ENCODE measurements at regions not wholly inside any gene's neighbourhood (a gene's known extent, or its start where the extent isn't known, plus 50 kb on each side); places are given as distances from the start of the nearest gene placed in this dataset.

DNA sequence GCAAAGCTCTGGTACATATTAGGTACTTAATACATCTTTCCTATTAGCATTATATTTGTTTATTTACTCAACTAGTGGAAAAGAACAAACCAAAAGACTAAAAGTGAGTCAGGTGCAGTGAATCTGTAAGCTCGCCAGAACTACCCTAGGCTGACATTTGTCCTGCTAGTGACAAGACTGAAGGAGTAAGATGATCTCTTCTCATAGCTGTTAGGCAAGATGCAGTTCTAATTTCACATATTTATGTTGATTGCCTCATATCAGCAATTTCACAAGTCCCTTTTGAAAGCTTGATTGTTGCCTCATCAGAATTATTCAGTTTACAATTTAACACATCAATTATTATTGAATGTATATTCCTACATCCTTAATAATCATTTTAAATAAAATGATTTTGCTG lies 293.0 kb upstream of the NAV3 start:
- TF ChIP-seq, protein P1, sequence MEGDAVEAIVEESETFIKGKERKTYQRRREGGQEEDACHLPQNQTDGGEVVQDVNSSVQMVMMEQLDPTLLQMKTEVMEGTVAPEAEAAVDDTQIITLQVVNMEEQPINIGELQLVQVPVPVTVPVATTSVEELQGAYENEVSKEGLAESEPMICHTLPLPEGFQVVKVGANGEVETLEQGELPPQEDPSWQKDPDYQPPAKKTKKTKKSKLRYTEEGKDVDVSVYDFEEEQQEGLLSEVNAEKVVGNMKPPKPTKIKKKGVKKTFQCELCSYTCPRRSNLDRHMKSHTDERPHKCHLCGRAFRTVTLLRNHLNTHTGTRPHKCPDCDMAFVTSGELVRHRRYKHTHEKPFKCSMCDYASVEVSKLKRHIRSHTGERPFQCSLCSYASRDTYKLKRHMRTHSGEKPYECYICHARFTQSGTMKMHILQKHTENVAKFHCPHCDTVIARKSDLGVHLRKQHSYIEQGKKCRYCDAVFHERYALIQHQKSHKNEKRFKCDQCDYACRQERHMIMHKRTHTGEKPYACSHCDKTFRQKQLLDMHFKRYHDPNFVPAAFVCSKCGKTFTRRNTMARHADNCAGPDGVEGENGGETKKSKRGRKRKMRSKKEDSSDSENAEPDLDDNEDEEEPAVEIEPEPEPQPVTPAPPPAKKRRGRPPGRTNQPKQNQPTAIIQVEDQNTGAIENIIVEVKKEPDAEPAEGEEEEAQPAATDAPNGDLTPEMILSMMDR (conservative IDR thresholded peaks at IDR 0.05 in 1 of 2, IDR thresholded peaks at IDR 0.05 in 1 of 2; ENCODE audit: extremely low read depth in 1 of 2, insufficient read depth in 1 of 2, low read depth in 1 of 2, low read length in 2 of 2) = no peak
- no peak for TF ChIP-seq EZH2 (IDR thresholded peaks at IDR 0.05; ENCODE audit: borderline replicate concordance, low read length)
